ENCODE measurements at regions not wholly inside any gene's neighbourhood (a gene's known extent, or its start where the extent isn't known, plus 50 kb on each side); places are given as distances from the start of the nearest gene placed in this dataset.

- no peak for TF ChIP-seq CTCF (IDR thresholded peaks at IDR 0.05; ENCODE audit: low read depth, low read length, missing control alignments)
- H3K4me3 ChIP-seq (ENCODE audit: low read depth, low read length) = no peak overlapping the region
- DNase-seq (ENCODE audit: low read depth) = no peak
These were observed 93.6 kb downstream of the MRPL36 start for GRCh38 chr5:1706021-1706420.

- H3K4me3 ChIP-seq (ENCODE audit: low read depth, low read length) = no peak overlapping the region
- TF ChIP-seq CTCF (IDR thresholded peaks at IDR 0.05; ENCODE audit: low read depth, low read length, missing control alignments) = no peak
- DNase-seq (ENCODE audit: low read depth) = no peak
These were observed 95.0 kb downstream of the MRPL36 start for GRCh38 chr5:1704676-1705075.

GRCh38 chr5:1704266-1704665 lies 95.4 kb downstream of the MRPL36 start:
- TF ChIP-seq CTCF (IDR thresholded peaks at IDR 0.05; ENCODE audit: low read depth, low read length, missing control alignments) = no peak
- no peak for DNase-seq (ENCODE audit: low read depth)
- H3K4me3 ChIP-seq (ENCODE audit: low read depth, low read length) = no peak overlapping the region

GRCh38 chr5:1703352-1704050 lies 96.1 kb downstream of the MRPL36 start:
- no peak for DNase-seq (ENCODE audit: low read depth)
- TF ChIP-seq CTCF (IDR thresholded peaks at IDR 0.05; ENCODE audit: low read depth, low read length, missing control alignments) = no peak
- no peak overlapping the region for H3K4me3 ChIP-seq (ENCODE audit: low read depth, low read length)

GRCh38 chr5:1702318-1702717 lies 97.3 kb downstream of the MRPL36 start:
- DNase-seq (ENCODE audit: low read depth) = no peak
- TF ChIP-seq CTCF (IDR thresholded peaks at IDR 0.05; ENCODE audit: low read depth, low read length, missing control alignments) = no peak
- no peak overlapping the region for H3K4me3 ChIP-seq (ENCODE audit: low read depth, low read length)

- no peak for DNase-seq (ENCODE audit: low read depth)
- no peak overlapping the region for H3K4me3 ChIP-seq (ENCODE audit: low read depth, low read length)
- TF ChIP-seq CTCF (IDR thresholded peaks at IDR 0.05; ENCODE audit: low read depth, low read length, missing control alignments) = no peak
These were observed 97.8 kb downstream of the MRPL36 start for GRCh38 chr5:1701884-1702283.

GRCh38 chr5:1701216-1701864 lies 98.3 kb downstream of the MRPL36 start:
- no peak for DNase-seq (ENCODE audit: low read depth)
- H3K4me3 ChIP-seq (ENCODE audit: low read depth, low read length) = no peak overlapping the region
- no peak for TF ChIP-seq CTCF (IDR thresholded peaks at IDR 0.05; ENCODE audit: low read depth, low read length, missing control alignments)
